ENCODE measurements at regions not wholly inside any gene's neighbourhood (a gene's known extent, or its start where the extent isn't known, plus 50 kb on each side); places are given as distances from the start of the nearest gene placed in this dataset.

DNA sequence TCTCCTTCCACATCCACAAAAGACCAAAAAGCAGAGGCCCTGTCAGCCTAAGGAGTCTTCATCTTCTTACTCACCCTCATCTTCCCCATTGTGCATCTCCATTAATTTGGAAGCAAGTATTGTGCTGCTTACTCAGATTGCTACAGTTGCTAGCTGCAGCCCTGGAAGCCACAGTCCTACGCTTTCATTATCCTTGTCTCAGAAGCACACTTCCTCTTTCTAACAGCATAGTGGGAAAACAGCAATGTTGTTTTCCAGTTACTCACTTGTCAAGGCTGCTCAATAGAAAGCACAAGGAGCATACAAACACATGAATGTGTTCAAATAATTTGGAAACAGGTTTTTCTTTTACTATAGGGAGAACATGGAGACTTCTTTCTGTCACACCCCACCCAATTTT lies 76.6 kb upstream of the RBM24 start:
- TF ChIP-seq, protein P1, sequence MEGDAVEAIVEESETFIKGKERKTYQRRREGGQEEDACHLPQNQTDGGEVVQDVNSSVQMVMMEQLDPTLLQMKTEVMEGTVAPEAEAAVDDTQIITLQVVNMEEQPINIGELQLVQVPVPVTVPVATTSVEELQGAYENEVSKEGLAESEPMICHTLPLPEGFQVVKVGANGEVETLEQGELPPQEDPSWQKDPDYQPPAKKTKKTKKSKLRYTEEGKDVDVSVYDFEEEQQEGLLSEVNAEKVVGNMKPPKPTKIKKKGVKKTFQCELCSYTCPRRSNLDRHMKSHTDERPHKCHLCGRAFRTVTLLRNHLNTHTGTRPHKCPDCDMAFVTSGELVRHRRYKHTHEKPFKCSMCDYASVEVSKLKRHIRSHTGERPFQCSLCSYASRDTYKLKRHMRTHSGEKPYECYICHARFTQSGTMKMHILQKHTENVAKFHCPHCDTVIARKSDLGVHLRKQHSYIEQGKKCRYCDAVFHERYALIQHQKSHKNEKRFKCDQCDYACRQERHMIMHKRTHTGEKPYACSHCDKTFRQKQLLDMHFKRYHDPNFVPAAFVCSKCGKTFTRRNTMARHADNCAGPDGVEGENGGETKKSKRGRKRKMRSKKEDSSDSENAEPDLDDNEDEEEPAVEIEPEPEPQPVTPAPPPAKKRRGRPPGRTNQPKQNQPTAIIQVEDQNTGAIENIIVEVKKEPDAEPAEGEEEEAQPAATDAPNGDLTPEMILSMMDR (IDR thresholded peaks at IDR 0.05; ENCODE audit: control extremely low read depth, extremely low read depth, low read depth, missing control alignments) = no peak
- ChIA-PET CTCF (interaction anchor here (1.2 kb wide), 1 partner anchor 8 kb away, joined by 3 read pairs; no protein-coding TSS in a partner anchor), POLR2A (no interaction called here)
- no peak for DNase-seq (ENCODE audit: extremely low spot score)

DNA sequence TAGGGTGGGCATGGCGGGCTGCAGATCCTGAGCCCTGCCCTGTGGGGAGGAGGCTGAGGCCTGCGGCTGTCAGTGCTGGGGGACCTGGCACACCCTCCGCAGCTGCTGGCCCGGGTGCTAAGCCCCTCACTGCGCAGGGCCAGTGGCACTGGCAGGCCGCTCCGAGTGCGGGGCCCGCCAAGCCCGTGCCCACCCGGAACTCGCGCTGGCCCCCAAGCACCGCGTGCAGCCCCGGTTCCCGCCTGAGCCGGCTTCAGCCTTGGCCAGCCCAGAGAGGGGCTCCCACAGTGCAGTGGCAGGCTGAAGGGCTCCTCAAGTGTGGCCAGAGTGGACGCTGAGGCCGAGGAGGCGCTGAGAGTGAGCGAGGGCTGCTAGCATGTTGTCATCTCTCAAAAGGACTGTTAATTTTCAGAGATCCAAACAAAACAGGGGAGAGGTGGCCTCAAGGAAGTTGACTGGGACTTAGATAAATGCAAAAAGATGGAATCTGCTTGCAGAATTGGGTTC lies 74.5 kb upstream of the RBM24 start:
- POLR2A ChIA-PET = no interaction called here
- CTCF ChIA-PET = no interaction called here
- TF ChIP-seq, protein P1 (IDR thresholded peaks at IDR 0.05; ENCODE audit: control extremely low read depth, extremely low read depth, low read depth, missing control alignments) = no peak
- no peak for DNase-seq (ENCODE audit: extremely low spot score)

DNA sequence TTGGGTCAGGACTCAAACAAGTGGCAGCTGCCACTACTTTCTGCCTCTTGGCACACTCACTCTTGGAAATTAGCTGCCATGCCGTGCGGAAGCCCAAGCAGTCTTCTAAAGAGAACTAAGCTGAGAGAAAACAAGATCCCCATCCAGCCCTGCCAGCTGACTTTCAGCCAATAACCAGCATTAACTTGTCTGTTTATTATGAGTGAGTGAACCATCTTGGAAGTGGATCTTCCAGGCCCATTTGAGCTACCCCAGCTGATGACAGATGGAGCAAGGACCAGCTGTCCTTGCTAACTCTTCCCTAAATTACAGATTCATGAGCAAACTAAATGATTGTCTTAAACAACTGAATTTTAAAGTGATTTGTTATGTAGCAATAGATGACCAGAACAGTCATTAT lies 73.9 kb upstream of the RBM24 start:
- no peak for DNase-seq (ENCODE audit: extremely low spot score)
- POLR2A ChIA-PET = no interaction called here
- TF ChIP-seq, protein P1 (IDR thresholded peaks at IDR 0.05; ENCODE audit: control extremely low read depth, extremely low read depth, low read depth, missing control alignments) = no peak
- CTCF ChIA-PET = no interaction called here

DNA sequence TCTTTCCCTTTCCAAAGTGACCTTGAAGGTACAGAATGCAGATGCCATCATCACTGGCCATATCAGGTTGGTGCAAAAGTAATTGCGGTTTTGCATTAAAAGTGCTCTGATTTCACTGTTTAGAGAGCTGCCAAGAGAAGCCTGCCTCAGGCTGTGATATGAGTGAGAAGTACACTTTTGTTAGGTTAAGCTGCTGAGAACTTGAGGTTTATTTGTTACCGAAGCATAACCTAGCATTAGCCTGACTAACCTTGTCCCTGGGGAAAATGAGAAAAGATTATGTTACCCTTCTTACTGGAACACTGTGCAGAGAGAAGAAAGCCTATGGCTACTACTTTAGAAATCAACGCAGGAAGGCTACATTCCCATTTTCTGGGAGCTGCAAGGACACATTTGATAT lies 70.5 kb upstream of the RBM24 start:
- ChIA-PET CTCF (no interaction called here), POLR2A (no interaction called here)
- TF ChIP-seq, protein P1 (IDR thresholded peaks at IDR 0.05; ENCODE audit: control extremely low read depth, extremely low read depth, low read depth, missing control alignments) = no peak

DNA sequence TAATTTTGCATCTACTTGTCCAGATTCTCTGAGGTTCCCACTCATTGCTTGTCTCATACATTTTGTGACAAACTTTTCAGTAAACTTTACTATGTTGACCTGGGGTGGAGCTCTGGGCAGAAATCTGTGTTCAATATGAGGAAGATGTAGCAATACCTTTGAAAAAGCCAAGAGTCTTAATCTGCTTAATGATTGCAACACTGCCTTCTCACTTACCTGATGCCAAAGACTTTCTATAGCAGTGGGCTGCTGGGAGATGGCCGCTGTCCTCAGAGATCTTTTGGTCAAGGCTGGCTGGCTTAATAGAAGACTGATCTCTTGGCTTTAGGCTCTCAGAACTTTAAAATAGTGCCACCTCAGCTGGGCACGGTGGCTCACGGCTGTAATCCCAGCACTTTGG lies 70.1 kb upstream of the RBM24 start:
- ChIA-PET CTCF (no interaction called here), POLR2A (no interaction called here)
- TF ChIP-seq, protein P1 (IDR thresholded peaks at IDR 0.05; ENCODE audit: control extremely low read depth, extremely low read depth, low read depth, missing control alignments) = no peak
- DNase-seq (ENCODE audit: extremely low spot score) = no peak

More for the DNA sequence above, 70.5 kb upstream of the RBM24 start:
- DNase-seq (ENCODE audit: extremely low spot score) = no peak

DNA sequence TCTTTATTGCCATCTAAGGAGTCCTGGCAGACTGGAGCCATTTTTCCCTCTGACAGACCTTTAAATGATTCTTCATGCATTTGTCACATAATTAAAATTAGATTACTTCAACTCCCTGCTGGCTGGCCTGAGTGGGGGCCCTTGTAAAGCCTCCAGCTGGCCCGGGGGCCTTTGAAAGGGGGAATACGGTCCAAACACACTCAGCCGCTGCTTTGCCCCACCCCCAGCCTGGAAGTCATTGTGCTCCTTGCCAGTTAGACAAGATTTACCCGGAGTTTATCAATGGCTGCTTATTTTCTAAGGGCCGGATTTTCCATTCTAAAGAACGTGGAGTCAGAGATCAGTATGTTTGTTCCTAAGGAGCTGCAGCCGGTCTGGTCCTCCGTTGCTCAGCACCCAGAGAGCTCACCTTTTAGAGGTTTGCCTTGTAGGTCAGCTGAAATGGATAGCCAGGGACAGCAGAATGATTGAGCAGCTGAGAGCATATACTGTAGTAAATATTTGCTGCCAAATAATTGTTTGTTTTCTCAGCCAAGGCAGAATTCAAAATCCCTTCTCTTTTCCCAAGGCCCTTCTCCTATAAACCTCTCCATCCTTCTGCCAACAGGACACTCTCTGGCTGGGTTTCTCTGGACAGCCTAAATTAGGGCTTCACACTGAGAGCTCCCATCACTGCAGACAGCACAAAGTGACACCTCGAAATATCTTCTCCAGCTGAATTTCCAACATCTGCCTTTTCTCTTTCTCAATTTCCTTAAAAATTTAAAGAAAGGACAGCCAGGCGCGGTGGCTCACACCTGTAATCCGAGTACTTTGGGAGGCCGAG lies 68.4 kb upstream of the RBM24 start:
- DNase-seq (ENCODE audit: extremely low spot score) = no peak
- ChIA-PET POLR2A (no interaction called here), CTCF (interaction anchor here (1.2 kb wide), 1 partner anchor 8 kb away, joined by 3 read pairs; no protein-coding TSS in a partner anchor)
- TF ChIP-seq, protein P1 (IDR thresholded peaks at IDR 0.05; ENCODE audit: control extremely low read depth, extremely low read depth, low read depth, missing control alignments) = no peak
